Colonic mucosa (tissue), 4 donors: ENCODE measurements at regions not wholly inside any gene's neighbourhood (a gene's known extent, or its start where the extent isn't known, plus 50 kb on each side); places are given as distances from the start of the nearest gene placed in this dataset.
"Not testable (repeated sequence)": the region's sequence is repeated elsewhere in the genome, so short reads cannot be mapped to it uniquely, and the experiment has no call there.

Source experiments
- DNase-seq: peaks from one replicate; pipeline ENCODE4 v3.0.0-alpha.2; 2020
- H3K27ac ChIP-seq: fragments of 200-600 bp; one replicate; pipeline ENCODE4 v1.8.0; 2021
- H3K27me3 ChIP-seq: fragments of 200-600 bp; one replicate; pipeline ENCODE4 v1.8.0; 2021
- H3K36me3 ChIP-seq: fragments of 200-600 bp; one replicate; pipeline ENCODE4 v1.8.0; 2021
- H3K4me1 ChIP-seq: fragments of 200-600 bp; one replicate; pipeline ENCODE4 v1.8.0; 2021; ENCODE audit warnings: mild to moderate bottlenecking
- H3K4me3 ChIP-seq: fragments of 200-600 bp; one replicate; pipeline ENCODE4 v1.8.0; 2021
- H3K9ac ChIP-seq, 2 donors: one replicate each; pipeline ENCODE4 v1.7.0; 2013; ENCODE audit warnings: control low read depth in 2 of 2, low read depth in 2 of 2, low read length in 2 of 2
- H3K9me3 ChIP-seq: fragments of 200-600 bp; one replicate; pipeline ENCODE4 v1.8.0; 2021
- intact Hi-C: fragments of 100-400 bp; cut with DNase I; formaldehyde crosslinking; loops from one replicate; pipeline ENCODE4 v1.14.1; 2022
- TF ChIP-seq, protein P1 (sequence below): fragments of 200-600 bp; IDR thresholded peaks from one replicate; pipeline ENCODE4 v1.8.0; 2022; ENCODE audit warnings: antibody characterized with exemption, mild to moderate bottlenecking
- donor health status: healthy.
- donor health status: DM: no; HTN: no; CAD: no.
- donor health status: DM: no; HTN: no; CAD: no.

GRCh38 chr2:62641936-62642335 is 63.6 kb upstream of the EHBP1 start:
- H3K9ac ChIP-seq = no peak overlapping the region

GRCh38 chr2:62641410-62641843 is 64.1 kb upstream of the EHBP1 start:
- H3K27ac ChIP-seq = no peak overlapping the region
- no peak overlapping the region for H3K9ac ChIP-seq
- H3K4me3 ChIP-seq = no peak overlapping the region
- DNase-seq = no peak
- H3K36me3 ChIP-seq = no peaks in the 10 kb centered on the region
- intact Hi-C loops = no loop called here
- no peaks in the 10 kb centered on the region for H3K9me3 ChIP-seq
- no peaks in the 10 kb centered on the region for H3K27me3 ChIP-seq
- TF ChIP-seq, protein P1, sequence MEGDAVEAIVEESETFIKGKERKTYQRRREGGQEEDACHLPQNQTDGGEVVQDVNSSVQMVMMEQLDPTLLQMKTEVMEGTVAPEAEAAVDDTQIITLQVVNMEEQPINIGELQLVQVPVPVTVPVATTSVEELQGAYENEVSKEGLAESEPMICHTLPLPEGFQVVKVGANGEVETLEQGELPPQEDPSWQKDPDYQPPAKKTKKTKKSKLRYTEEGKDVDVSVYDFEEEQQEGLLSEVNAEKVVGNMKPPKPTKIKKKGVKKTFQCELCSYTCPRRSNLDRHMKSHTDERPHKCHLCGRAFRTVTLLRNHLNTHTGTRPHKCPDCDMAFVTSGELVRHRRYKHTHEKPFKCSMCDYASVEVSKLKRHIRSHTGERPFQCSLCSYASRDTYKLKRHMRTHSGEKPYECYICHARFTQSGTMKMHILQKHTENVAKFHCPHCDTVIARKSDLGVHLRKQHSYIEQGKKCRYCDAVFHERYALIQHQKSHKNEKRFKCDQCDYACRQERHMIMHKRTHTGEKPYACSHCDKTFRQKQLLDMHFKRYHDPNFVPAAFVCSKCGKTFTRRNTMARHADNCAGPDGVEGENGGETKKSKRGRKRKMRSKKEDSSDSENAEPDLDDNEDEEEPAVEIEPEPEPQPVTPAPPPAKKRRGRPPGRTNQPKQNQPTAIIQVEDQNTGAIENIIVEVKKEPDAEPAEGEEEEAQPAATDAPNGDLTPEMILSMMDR = no peak
- H3K4me1 ChIP-seq = no peaks in the 10 kb centered on the region

More at GRCh38 chr2:62641936-62642335, 63.6 kb upstream of the EHBP1 start:
- H3K27ac ChIP-seq = no peak overlapping the region
- DNase-seq = no peak
- H3K27me3 ChIP-seq = no peaks in the 10 kb centered on the region
- TF ChIP-seq, protein P1 = no peak
- no peak overlapping the region for H3K4me3 ChIP-seq
- no peaks in the 10 kb centered on the region for H3K36me3 ChIP-seq
- intact Hi-C loops = no loop called here
- no peaks in the 10 kb centered on the region for H3K9me3 ChIP-seq
- no peaks in the 10 kb centered on the region for H3K4me1 ChIP-seq

GRCh38 chr2:62631160-62632085 is 74.1 kb upstream of the EHBP1 start:
- H3K27me3 ChIP-seq = no peaks in the 10 kb centered on the region
- no peak overlapping the region for H3K9ac ChIP-seq
- DNase-seq = no peak
- TF ChIP-seq, protein P1 = no peak
- H3K4me1 ChIP-seq = no peaks in the 10 kb centered on the region
- H3K27ac ChIP-seq = no peak overlapping the region
- H3K36me3 ChIP-seq = no peaks in the 10 kb centered on the region
- intact Hi-C loops = no loop called here
- H3K9me3 ChIP-seq = no peaks in the 10 kb centered on the region
- no peak overlapping the region for H3K4me3 ChIP-seq

DNA sequence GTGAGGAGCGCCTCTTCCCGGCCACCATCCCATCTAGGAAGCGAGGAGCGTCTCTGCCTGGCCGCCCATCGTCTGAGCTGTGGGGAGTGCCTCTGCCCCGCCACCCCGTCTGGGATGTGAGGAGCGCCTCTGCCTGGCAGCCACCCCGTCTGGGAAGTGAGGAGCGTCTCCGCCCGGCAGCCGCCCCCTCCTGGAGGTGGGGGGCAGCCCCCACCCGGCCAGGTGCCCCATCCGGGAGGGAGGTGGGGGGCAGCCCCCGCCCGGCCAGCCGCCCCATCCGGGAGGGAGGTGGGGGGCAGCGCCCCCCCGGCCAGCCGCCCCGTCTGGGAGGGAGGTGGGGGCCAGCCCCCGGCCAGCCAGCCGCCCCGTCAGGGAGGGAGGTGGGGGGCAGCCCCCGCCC is 75.3 kb upstream of the EHBP1 start:
- DNase-seq, H3K4me1 ChIP-seq, H3K9me3 ChIP-seq, H3K27me3 ChIP-seq, H3K4me3 ChIP-seq, H3K36me3 ChIP-seq, H3K27ac ChIP-seq, intact Hi-C loops, H3K9ac ChIP-seq: not testable (repeated sequence)

DNA sequence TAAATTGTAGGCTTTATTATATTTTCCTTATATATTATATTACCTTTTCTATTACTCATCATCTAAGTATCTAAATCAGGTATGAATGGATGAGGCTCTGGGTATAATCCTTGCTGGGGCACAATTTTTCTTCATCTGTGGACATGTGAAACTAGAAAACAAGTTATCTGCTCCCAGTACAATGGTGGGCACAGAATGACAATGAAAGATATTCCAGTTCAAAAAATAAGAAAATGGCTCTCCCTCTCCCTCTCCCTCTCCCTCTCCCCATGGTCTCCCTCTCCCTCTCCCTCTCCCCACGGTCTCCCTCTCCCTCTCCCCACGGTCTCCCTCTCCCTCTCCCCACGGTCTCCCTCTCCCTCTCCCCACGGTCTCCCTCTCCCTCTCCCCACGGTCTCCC is 76.2 kb upstream of the EHBP1 start:
- H3K27me3 ChIP-seq, H3K4me1 ChIP-seq, H3K9ac ChIP-seq, H3K36me3 ChIP-seq, H3K9me3 ChIP-seq, H3K27ac ChIP-seq, intact Hi-C loops, DNase-seq, H3K4me3 ChIP-seq: not testable (repeated sequence)

DNA sequence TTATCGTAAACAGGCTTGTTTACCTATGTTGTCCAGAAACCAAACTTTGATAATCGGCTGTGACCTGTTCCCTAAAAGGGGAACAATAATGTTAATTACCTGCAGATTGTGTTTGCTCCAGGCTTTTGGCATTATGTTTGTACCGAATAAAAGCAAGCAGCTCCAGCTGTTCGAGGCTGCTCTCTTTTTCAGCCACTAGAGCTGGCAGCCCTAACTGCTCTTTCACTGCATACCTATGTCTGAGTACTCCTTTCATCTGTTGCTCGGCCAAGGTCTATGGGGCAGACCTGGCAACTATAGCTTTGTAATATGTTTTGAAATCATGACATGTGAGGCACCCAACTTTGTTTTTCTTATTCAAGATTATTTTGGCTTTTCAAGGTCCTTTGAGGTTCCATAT is 77.8 kb upstream of the EHBP1 start:
- H3K27me3 ChIP-seq = no peaks in the 10 kb centered on the region
- TF ChIP-seq, protein P1 = no peak
- intact Hi-C loops = no loop called here
- H3K27ac ChIP-seq = no peak overlapping the region
- no peaks in the 10 kb centered on the region for H3K9me3 ChIP-seq
- H3K9ac ChIP-seq = no peak overlapping the region
- H3K4me1 ChIP-seq = no peaks in the 10 kb centered on the region
- no peak for DNase-seq
- H3K36me3 ChIP-seq = no peaks in the 10 kb centered on the region
- no peak overlapping the region for H3K4me3 ChIP-seq
